NT2/D1 (cell line): ENCODE measurements at regions not wholly inside any gene's neighbourhood (a gene's known extent, or its start where the extent isn't known, plus 50 kb on each side); places are given as distances from the start of the nearest gene placed in this dataset.

ENCODE experiments used
- SUZ12 ChIP-seq: IDR thresholded peaks from 2 replicates; pipeline ENCODE4 v1.6.1; 2011; ENCODE audit not compliant: insufficient read length, insufficient read depth; ENCODE audit errors: extremely low read depth
- YY1 ChIP-seq: IDR thresholded peaks from 2 replicates; pipeline ENCODE4 v1.6.1; 2011; ENCODE audit not compliant: insufficient read length, insufficient read depth

GRCh38 chr6:66396145-66396544 lies 689.1 kb upstream of the EYS start:
- TF ChIP-seq YY1 (no peak), SUZ12 (no peak)
